GM06990 (cell line): ENCODE measurements at regions not wholly inside any gene's neighbourhood (a gene's known extent, or its start where the extent isn't known, plus 50 kb on each side); places are given as distances from the start of the nearest gene placed in this dataset.

Experiments
- DNase-seq: peaks from one replicate; pipeline ENCODE4 v3.0.0-alpha.2; 2011; ENCODE audit not compliant: insufficient read length; ENCODE audit errors: extremely low read depth
- H3K27me3 ChIP-seq: replicated peaks from 2 replicates; pipeline ENCODE4 v1.6.0; 2011; ENCODE audit warnings: low read length; ENCODE audit not compliant: control insufficient read depth, insufficient read depth
- H3K36me3 ChIP-seq: 2 replicates; pipeline ENCODE4 v1.5.1; 2011; ENCODE audit warnings: low read length; ENCODE audit not compliant: control insufficient read depth, insufficient read depth
- H3K4me3 ChIP-seq: replicated peaks from 2 replicates; pipeline ENCODE4 v1.5.1; 2011; ENCODE audit warnings: low read depth, mild to moderate bottlenecking, control low read depth, low read length
- CTCF ChIP-seq: IDR thresholded peaks from 2 replicates; pipeline ENCODE4 v1.5.1; 2011; ENCODE audit warnings: low read length, control low read depth, mild to moderate bottlenecking, inconsistent platforms; ENCODE audit not compliant: insufficient read depth, poor library complexity, severe bottlenecking

- no peak overlapping the region for H3K4me3 ChIP-seq
- DNase-seq, result no peak
- H3K36me3 ChIP-seq, result no peaks in the 10 kb centered on the region
- no peaks in the 10 kb centered on the region for H3K27me3 ChIP-seq
- TF ChIP-seq CTCF, result no peak
Observed at GRCh38 chr2:51301381-51301780, 269.4 kb upstream of the NRXN1 start.

GRCh38 chr2:51299370-51299769, 267.4 kb upstream of the NRXN1 start:
- Histone ChIP-seq H3K36me3 (no peaks in the 10 kb centered on the region), H3K27me3 (no peaks in the 10 kb centered on the region), H3K4me3 (no peak overlapping the region)
- no peak for DNase-seq
- no peak for TF ChIP-seq CTCF

- no peaks in the 10 kb centered on the region for H3K27me3 ChIP-seq
- H3K4me3 ChIP-seq, result no peak overlapping the region
- H3K36me3 ChIP-seq, result no peaks in the 10 kb centered on the region
- no peak for DNase-seq
- TF ChIP-seq CTCF, result no peak
Observed at GRCh38 chr2:51297488-51297887, 265.6 kb upstream of the NRXN1 start.

GRCh38 chr2:51293566-51294200, 261.8 kb upstream of the NRXN1 start:
- no peak overlapping the region for H3K4me3 ChIP-seq
- H3K27me3 ChIP-seq, result no peaks in the 10 kb centered on the region
- no peaks in the 10 kb centered on the region for H3K36me3 ChIP-seq
- DNase-seq, result no peak
- TF ChIP-seq CTCF, result no peak

GRCh38 chr2:51291762-51292551, 260.0 kb upstream of the NRXN1 start:
- TF ChIP-seq CTCF, result no peak
- DNase-seq, result no peak
- H3K36me3 ChIP-seq, result no peaks in the 10 kb centered on the region
- H3K27me3 ChIP-seq, result no peaks in the 10 kb centered on the region
- H3K4me3 ChIP-seq, result no peak overlapping the region
